Fibroblast of pulmonary artery (primary cell): ENCODE measurements at regions not wholly inside any gene's neighbourhood (a gene's known extent, or its start where the extent isn't known, plus 50 kb on each side); places are given as distances from the start of the nearest gene placed in this dataset.

ENCODE experiments used
- DNase-seq: peaks from one replicate; pipeline ENCODE4 v3.0.0-alpha.2; 2010; ENCODE audit warnings: low read depth
- H3K4me3 ChIP-seq: replicated peaks from 2 replicates; pipeline ENCODE4 v1.5.1; 2011; ENCODE audit warnings: low read depth, mild to moderate bottlenecking, control low read depth, low read length, moderate library complexity
- TF ChIP-seq, protein P1 (sequence below): IDR thresholded peaks from 2 replicates; pipeline ENCODE4 v1.5.1; 2011; ENCODE audit warnings: mild to moderate bottlenecking, control low read depth, low read length, inconsistent platforms; ENCODE audit errors: missing control alignments

DNA sequence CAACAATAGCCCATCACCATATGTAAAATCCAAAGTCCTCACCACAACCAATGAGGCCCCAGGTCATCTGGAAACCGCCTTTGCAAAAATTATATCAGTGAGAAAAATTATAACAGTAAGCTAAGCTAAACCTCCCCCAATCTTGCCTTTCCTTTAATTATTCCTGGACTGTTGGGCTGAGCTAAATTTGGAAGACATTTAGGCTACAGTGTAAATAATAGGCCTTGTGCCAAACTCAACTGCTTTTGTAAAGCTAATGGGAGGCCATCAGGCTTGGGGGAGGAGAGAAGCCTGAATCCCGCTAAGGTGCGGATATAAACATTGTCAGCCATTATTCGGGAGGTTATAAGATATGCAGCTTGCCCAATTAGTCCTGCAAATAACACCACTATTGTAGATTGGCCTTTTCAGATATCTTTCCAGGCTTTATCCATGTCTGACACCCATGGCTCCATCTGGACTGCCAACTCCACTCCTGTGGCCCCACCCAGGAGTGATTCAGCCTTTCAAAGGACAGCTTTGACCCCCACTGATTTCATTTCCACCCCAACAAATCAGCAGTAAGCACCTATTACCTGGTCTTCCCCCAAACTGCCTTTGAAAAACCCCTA is 53.0 kb upstream of the CA12 start:
- TF ChIP-seq, protein P1, sequence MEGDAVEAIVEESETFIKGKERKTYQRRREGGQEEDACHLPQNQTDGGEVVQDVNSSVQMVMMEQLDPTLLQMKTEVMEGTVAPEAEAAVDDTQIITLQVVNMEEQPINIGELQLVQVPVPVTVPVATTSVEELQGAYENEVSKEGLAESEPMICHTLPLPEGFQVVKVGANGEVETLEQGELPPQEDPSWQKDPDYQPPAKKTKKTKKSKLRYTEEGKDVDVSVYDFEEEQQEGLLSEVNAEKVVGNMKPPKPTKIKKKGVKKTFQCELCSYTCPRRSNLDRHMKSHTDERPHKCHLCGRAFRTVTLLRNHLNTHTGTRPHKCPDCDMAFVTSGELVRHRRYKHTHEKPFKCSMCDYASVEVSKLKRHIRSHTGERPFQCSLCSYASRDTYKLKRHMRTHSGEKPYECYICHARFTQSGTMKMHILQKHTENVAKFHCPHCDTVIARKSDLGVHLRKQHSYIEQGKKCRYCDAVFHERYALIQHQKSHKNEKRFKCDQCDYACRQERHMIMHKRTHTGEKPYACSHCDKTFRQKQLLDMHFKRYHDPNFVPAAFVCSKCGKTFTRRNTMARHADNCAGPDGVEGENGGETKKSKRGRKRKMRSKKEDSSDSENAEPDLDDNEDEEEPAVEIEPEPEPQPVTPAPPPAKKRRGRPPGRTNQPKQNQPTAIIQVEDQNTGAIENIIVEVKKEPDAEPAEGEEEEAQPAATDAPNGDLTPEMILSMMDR, result no peak
- H3K4me3 ChIP-seq, result no peak overlapping the region
- no peak for DNase-seq

DNA sequence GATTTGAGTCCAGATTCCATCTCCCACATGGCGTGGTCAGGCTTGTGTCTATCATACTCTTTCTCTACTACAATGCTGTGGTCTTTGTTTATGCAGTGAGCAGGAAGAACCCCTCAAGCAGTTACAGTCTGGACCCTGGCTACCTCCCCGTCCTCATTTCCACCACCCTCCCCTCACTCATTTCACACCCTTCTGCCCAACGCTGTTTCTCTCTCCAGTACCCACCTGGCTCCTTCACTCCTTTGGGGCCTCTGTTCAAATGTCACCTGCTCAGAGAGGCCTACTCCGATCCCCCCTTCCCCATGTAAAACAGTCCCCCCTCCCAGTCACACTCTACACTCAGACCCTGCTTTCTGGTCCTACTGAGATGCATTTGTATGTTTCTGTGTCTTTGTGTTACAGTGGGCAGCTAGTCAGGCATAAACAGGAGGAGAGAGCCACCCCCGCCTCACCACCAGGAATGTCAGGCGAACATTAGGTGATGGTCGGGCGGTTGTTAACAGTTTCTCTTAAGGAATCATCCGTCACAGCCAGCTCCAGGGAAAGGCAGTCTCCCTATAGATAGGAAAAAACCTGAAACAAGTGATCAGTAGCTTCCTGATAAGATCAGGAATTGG is 53.7 kb upstream of the CA12 start:
- no peak overlapping the region for H3K4me3 ChIP-seq
- DNase-seq, result no peak
- TF ChIP-seq, protein P1, result no peak

DNA sequence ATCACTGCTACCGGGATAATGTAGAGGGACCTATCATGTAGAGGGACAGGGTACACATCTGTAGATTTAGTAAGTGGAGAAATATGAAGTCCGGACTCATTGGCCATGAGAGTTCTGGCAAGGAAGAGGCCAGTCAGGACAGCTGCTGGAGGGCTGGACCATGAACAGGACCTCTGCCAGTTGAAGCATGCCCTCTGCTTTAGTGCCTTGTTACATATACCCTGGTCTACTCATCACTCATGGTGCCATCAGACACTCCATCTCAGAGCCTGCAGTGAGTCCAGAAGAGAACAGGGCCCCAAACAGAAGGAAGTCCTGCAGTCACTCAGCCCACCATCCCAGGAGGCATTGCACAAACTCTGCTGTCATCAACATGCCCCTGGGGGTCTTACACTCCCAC is 54.7 kb upstream of the CA12 start:
- no peak overlapping the region for H3K4me3 ChIP-seq
- DNase-seq, result peak; percentile 8
- TF ChIP-seq, protein P1, result no peak

DNA sequence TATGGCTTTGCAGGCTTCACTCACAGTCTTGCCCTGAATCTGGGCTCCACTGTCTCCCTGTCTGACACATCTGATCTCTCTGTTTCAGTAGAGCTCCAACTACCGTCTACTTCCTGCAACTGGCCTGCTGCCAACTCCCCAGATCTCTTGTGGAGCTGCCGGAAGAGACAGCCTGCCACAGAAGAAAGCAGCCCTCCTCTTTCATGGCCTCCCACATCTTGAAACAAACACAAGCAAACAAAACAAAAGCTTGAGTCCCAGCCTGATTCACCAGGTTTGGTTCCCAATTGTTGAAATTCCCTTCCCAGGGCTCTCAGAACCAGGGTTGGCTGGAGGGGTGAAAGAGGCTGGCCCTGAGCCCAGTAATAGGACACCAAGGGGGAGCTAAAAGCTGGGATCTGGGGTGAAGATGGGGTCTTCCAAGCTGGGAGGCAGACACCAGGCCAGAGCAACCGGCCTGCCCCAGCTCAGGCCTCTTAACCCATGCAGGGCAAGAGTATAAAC is 55.3 kb upstream of the CA12 start:
- DNase-seq, result peak; percentile 89
- TF ChIP-seq, protein P1, result peak; percentile 19
- no peak overlapping the region for H3K4me3 ChIP-seq

DNA sequence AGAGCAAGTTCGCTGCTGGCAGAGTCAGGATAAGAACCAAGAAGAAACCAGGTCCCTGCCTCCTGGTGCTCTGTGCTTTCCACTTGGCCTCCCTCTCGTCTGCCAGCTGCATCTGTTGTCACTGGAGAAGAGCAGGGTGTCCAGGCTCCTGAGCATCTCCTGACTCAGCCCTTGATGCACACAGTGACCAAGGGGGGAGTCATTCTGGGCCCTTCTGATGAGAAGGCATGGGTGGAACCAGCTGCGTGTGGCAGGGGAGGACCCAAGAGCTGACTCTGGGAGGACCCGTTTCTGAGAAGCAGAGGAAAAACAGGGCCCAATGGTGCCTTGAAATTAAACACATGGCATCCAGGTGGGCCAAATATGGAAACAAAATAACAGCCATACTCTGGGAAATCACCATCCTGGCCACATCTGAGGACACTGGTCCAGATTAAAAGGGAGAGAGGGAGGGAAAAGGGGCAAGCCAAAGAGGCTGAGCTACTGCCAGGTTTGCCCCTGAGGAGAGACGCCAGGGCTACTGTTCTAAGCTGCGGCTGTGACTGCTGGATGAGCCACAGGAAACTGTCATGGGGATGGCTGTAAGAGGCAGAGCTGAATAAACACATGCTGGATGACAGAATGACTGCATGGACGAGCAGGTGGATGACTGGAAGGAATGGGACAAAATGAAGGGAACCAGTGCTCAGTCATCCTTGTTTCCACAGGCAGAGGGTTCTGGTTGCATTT is 58.1 kb upstream of the CA12 start:
- H3K4me3 ChIP-seq, result no peak overlapping the region
- TF ChIP-seq, protein P1, result no peak
- DNase-seq, result no peak

DNA sequence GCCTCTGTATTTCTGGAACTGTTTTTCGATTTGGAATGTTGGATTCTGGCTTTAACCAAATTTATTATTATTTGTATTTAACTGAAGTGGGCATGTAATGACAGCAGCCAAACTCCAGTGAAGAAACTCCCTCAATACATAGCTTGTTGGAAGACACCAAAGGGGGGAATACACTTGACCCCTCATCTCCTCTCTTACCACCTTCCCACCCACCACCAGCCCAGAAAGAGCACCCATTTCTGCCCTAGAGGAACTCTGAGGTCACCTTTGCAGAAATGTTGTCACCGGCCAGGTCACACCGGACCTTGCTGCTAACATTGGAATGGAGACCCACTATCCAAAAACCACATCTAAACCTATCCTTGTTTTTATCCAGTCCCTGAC is 58.6 kb upstream of the CA12 start:
- no peak overlapping the region for H3K4me3 ChIP-seq
- TF ChIP-seq, protein P1, result no peak
- no peak for DNase-seq
